Vagina (tissue), 2 donors: ENCODE measurements at regions not wholly inside any gene's neighbourhood (a gene's known extent, or its start where the extent isn't known, plus 50 kb on each side); places are given as distances from the start of the nearest gene placed in this dataset.

Experiments
- POLR2A ChIP-seq, 2 donors: fragments of 450-650 bp; IDR thresholded peaks; one replicate each; pipeline ENCODE4 v1.6.1; 2017; ENCODE audit warnings: antibody characterized with exemption in 2 of 2, mild to moderate bottlenecking in 2 of 2, moderate library complexity in 2 of 2
- TF ChIP-seq, protein P1 (sequence below), 3 experiments: fragments of 450-650 bp in 2 of 3; fragments of 200-600 bp in 1 of 3; sonication (generic) in 1 of 3; IDR thresholded peaks; one replicate each; pipeline ENCODE4 v1.5.1; 2017 to 2019; ENCODE audit warnings: antibody characterized with exemption in 3 of 3, mild to moderate bottlenecking in 2 of 3, moderate library complexity in 2 of 3

DNA sequence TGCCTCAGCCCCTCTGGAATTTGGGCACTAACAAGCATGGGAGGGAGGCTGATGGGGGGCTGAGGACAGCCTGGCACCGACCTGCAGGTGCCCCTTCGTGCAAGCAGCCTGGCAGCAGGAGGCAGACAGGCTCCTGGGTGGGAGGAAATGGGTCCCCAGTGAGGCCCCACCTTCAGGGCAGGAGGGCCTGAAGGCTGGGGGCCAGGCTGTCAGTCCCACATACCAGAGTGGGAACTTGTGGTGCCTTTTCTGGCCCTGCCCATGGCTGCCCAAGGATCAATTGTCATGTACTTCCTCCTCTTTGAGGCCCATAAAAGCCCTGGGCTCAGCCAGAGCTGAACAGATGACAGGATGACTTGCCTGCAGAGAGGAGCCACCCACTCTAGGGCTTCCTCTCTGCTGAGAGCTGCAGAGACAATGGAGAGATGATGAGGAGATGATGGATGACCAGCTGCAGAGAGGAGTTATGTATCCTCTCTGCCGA lies 141.0 kb downstream of the PDHA2 start:
- TF ChIP-seq, protein P1, sequence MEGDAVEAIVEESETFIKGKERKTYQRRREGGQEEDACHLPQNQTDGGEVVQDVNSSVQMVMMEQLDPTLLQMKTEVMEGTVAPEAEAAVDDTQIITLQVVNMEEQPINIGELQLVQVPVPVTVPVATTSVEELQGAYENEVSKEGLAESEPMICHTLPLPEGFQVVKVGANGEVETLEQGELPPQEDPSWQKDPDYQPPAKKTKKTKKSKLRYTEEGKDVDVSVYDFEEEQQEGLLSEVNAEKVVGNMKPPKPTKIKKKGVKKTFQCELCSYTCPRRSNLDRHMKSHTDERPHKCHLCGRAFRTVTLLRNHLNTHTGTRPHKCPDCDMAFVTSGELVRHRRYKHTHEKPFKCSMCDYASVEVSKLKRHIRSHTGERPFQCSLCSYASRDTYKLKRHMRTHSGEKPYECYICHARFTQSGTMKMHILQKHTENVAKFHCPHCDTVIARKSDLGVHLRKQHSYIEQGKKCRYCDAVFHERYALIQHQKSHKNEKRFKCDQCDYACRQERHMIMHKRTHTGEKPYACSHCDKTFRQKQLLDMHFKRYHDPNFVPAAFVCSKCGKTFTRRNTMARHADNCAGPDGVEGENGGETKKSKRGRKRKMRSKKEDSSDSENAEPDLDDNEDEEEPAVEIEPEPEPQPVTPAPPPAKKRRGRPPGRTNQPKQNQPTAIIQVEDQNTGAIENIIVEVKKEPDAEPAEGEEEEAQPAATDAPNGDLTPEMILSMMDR (IDR thresholded peaks at IDR 0.05), result no peak
- TF ChIP-seq POLR2A (IDR thresholded peaks at IDR 0.05), result no peak
